ENCODE measurements at regions not wholly inside any gene's neighbourhood (a gene's known extent, or its start where the extent isn't known, plus 50 kb on each side); places are given as distances from the start of the nearest gene placed in this dataset.

GRCh38 chr2:47644351-47644750 lies 73.6 kb upstream of the KCNK12 start:
- no peaks in the 10 kb centered on the region for H3K9me3 ChIP-seq (ENCODE audit: low read depth)
- no peak overlapping the region for H3K27ac ChIP-seq
- no peaks in the 10 kb centered on the region for H3K36me3 ChIP-seq
- no peaks in the 10 kb centered on the region for H3K27me3 ChIP-seq
- TF ChIP-seq CTCF (IDR thresholded peaks at IDR 0.05; ENCODE audit: low read depth, low read length), result no peak
- peak in 1 of 2 donors; percentile 59 for DNase-seq (ENCODE audit: low read depth in 1 of 2, low spot score in 1 of 2)
- H3K4me3 ChIP-seq, result no peak overlapping the region
- H3K4me1 ChIP-seq (ENCODE audit: low read depth), result peaks cover 10% of the 10 kb centered on the region

DNA sequence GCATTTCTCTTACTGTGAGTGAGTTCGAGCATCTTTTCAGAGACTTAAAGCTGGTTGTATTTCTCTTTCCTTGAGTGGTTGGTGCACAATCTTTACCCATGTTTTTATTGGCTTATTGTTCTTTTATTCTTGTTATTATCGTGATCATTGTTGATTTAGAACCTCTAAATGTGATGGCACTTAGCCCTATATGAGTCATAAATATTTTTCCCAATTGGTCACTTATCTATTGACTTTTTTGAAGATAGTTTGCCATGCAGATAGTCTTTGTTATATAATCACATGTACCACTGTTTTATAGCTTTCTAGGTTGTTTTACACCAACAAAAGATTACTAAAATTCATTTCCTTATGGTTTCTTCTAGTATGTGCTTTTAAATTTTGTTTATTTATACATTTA lies 70.6 kb upstream of the KCNK12 start:
- no peak for TF ChIP-seq CTCF (IDR thresholded peaks at IDR 0.05; ENCODE audit: low read depth, low read length)
- H3K4me3 ChIP-seq, result no peak overlapping the region
- no peak for DNase-seq (ENCODE audit: low read depth in 1 of 2, low spot score in 1 of 2)

DNA sequence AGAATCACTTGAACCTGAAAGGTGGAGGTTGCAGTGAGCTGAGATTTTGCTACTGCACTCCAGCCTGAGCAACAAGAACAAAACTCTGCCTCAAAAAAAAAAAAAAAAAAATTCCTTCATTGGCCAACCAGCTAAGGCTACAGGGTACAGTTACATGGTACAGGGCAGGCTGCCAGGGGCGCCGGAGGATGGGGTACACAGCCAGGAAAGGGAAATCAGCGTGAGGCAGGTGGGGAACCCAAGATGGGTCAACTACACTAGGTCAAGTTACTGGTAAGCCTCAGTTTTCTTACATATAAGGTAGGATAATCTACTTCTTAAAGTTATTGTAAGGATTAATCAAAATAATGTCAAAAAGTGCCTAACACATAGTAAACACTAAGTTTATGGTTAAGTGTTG lies 69.6 kb upstream of the KCNK12 start:
- H3K4me3 ChIP-seq, result no peak overlapping the region
- no peak for DNase-seq (ENCODE audit: low read depth in 1 of 2, low spot score in 1 of 2)
- H3K4me1 ChIP-seq (ENCODE audit: low read depth), result peaks cover 10% of the 10 kb centered on the region
- H3K36me3 ChIP-seq, result no peaks in the 10 kb centered on the region
- no peak overlapping the region for H3K27ac ChIP-seq
- no peaks in the 10 kb centered on the region for H3K9me3 ChIP-seq (ENCODE audit: low read depth)
- no peaks in the 10 kb centered on the region for H3K27me3 ChIP-seq
- no peak for TF ChIP-seq CTCF (IDR thresholded peaks at IDR 0.05; ENCODE audit: low read depth, low read length)

More for the DNA sequence above, 70.6 kb upstream of the KCNK12 start:
- H3K4me1 ChIP-seq (ENCODE audit: low read depth), result peaks cover 10% of the 10 kb centered on the region
- no peaks in the 10 kb centered on the region for H3K36me3 ChIP-seq
- no peaks in the 10 kb centered on the region for H3K27me3 ChIP-seq
- no peaks in the 10 kb centered on the region for H3K9me3 ChIP-seq (ENCODE audit: low read depth)
- no peak overlapping the region for H3K27ac ChIP-seq

- no peak overlapping the region for H3K27ac ChIP-seq
- no peak for DNase-seq (ENCODE audit: low read depth in 1 of 2, low spot score in 1 of 2)
- H3K36me3 ChIP-seq, result no peaks in the 10 kb centered on the region
- peaks cover 7% of the 10 kb centered on the region for H3K4me1 ChIP-seq (ENCODE audit: low read depth)
- no peaks in the 10 kb centered on the region for H3K9me3 ChIP-seq (ENCODE audit: low read depth)
- H3K4me3 ChIP-seq, result no peak overlapping the region
- H3K27me3 ChIP-seq, result no peaks in the 10 kb centered on the region
- TF ChIP-seq CTCF (IDR thresholded peaks at IDR 0.05; ENCODE audit: low read depth, low read length), result no peak
Measured at GRCh38 chr2:47639467-47639866, 68.7 kb upstream of the KCNK12 start.

DNA sequence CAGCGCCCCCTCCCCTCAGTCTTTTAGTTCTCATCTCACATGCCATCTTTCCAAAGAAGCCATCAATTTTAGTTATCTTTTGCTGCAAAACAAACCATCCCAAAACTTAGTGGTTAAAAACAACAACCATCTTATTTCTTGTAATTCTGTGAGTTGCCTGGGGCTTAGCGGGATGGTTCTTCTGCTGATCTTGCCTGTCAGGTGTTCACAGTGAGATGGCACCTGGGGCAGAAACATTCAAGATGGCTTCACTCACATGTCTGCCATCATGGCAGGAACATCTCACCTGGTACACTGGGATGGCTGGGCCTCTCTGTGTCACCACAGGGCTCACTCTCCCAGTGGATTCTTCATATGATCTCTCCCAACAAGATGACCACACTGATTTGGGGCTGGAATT lies 67.6 kb upstream of the KCNK12 start:
- Histone ChIP-seq H3K36me3 (no peaks in the 10 kb centered on the region), H3K27me3 (no peaks in the 10 kb centered on the region), H3K4me3 (no peak overlapping the region), H3K9me3 (ENCODE audit: low read depth) (no peaks in the 10 kb centered on the region), H3K4me1 (ENCODE audit: low read depth) (peaks cover 4% of the 10 kb centered on the region), H3K27ac (no peak overlapping the region)
- no peak for DNase-seq (ENCODE audit: low read depth in 1 of 2, low spot score in 1 of 2)
- TF ChIP-seq CTCF (IDR thresholded peaks at IDR 0.05; ENCODE audit: low read depth, low read length), result no peak

All from cardiac muscle cell (in vitro differentiated cells and primary cell).